ENCODE measurements at regions not wholly inside any gene's neighbourhood (a gene's known extent, or its start where the extent isn't known, plus 50 kb on each side); places are given as distances from the start of the nearest gene placed in this dataset.
"Not testable (repeated sequence)": the region's sequence is repeated elsewhere in the genome, so short reads cannot be mapped to it uniquely, and the experiment has no call there.

- DNase-seq, result no peak
Measured at GRCh38 chr2:179331061-179331460, 66.4 kb upstream of the SESTD1 start.

GRCh38 chr2:179322289-179322688 lies 57.7 kb upstream of the SESTD1 start:
- DNase-seq, result no peak

GRCh38 chr2:179321034-179321433 lies 56.4 kb upstream of the SESTD1 start:
- DNase-seq, result not testable (repeated sequence)

- not testable (repeated sequence) for DNase-seq
Measured at GRCh38 chr2:179314729-179315128, 50.1 kb upstream of the SESTD1 start.
